ENCODE measurements at regions not wholly inside any gene's neighbourhood (a gene's known extent, or its start where the extent isn't known, plus 50 kb on each side); places are given as distances from the start of the nearest gene placed in this dataset.

DNA sequence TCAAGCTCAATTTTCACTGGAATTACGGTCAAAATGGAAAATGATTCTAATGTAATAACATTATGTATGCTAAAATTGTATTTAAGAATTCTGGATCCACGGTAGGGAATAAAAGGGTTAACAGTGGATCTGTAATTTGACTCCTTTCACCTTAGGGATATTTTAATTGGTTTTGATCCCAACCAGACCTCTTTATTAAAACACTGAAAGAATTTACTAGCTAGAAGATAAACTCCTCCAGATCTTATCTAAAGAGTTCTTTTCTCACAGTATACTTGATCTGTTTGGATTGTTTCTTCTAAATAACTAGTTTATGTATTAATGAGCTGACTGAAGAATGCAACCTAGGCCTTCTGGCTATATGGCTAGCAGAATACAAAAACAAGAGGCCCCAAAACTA, 118.4 kb downstream of the DDX53 start:
- TF ChIP-seq CTCF (optimal IDR thresholded peaks at IDR 0.05 in 1 of 3, IDR thresholded peaks at IDR 0.05 in 1 of 3, conservative IDR thresholded peaks at IDR 0.05 in 1 of 3; ENCODE audit: extremely low read depth in 1 of 3, insufficient read depth in 2 of 3, low read length in 3 of 3) (no peak), EZH2 (IDR thresholded peaks at IDR 0.05; ENCODE audit: low read length) (no peak)
- DNase-seq (ENCODE audit: low read depth, low spot score) (no peak), FAIRE-seq (no peak)
- Histone ChIP-seq H3K27me3 (ENCODE audit: control insufficient read depth, extremely low read depth, insufficient read depth, low read length) (no peaks in the 10 kb centered on the region), H3K9me1 (ENCODE audit: control insufficient read depth, extremely low read depth, insufficient read depth, low read length) (no peaks in the 10 kb centered on the region), H2AFZ (ENCODE audit: control insufficient read depth, low read length) (no peak overlapping the region), H3K79me2 (ENCODE audit: control insufficient read depth, insufficient read depth, low read length) (no peaks in the 10 kb centered on the region), H3K4me3 (ENCODE audit: control insufficient read depth in 2 of 3, extremely low read depth in 1 of 3, insufficient read depth in 2 of 3, low read depth in 1 of 3, low read length in 3 of 3) (no peak overlapping the region), H3K27ac (ENCODE audit: control insufficient read depth, insufficient read depth, low read length) (no peak overlapping the region), H4K20me1 (ENCODE audit: control insufficient read depth, extremely low read depth, insufficient read depth, low read length) (no peaks in the 10 kb centered on the region), H3K9ac (ENCODE audit: control insufficient read depth, extremely low read depth, insufficient read depth, low read length) (no peak overlapping the region), H3K9me3 (ENCODE audit: control insufficient read depth, low read depth, low read length) (no peaks in the 10 kb centered on the region), H3K36me3 (ENCODE audit: control insufficient read depth in 2 of 2, extremely low read depth in 1 of 2, insufficient read depth in 2 of 2, low read length in 2 of 2) (no peaks in the 10 kb centered on the region), H3K4me1 (ENCODE audit: control insufficient read depth, extremely low read depth, insufficient read depth, low read length) (no peaks in the 10 kb centered on the region), H3K4me2 (ENCODE audit: control insufficient read depth, extremely low read depth, insufficient read depth, low read depth, low read length) (no peak overlapping the region)
- dilution Hi-C loops (cut with MboI; ENCODE audit: extremely low pct_ligation_motif_present, low sequenced_read_pairs), result no loop called here

- no peaks in the 10 kb centered on the region for H3K36me3 ChIP-seq (ENCODE audit: control insufficient read depth in 2 of 2, extremely low read depth in 1 of 2, insufficient read depth in 2 of 2, low read length in 2 of 2)
- no peak overlapping the region for H3K4me3 ChIP-seq (ENCODE audit: control insufficient read depth in 2 of 3, extremely low read depth in 1 of 3, insufficient read depth in 2 of 3, low read depth in 1 of 3, low read length in 3 of 3)
- no peaks in the 10 kb centered on the region for H3K27me3 ChIP-seq (ENCODE audit: control insufficient read depth, extremely low read depth, insufficient read depth, low read length)
- no peak for DNase-seq (ENCODE audit: low read depth, low spot score)
- H3K9me3 ChIP-seq (ENCODE audit: control insufficient read depth, low read depth, low read length), result no peaks in the 10 kb centered on the region
- no peak overlapping the region for H3K27ac ChIP-seq (ENCODE audit: control insufficient read depth, insufficient read depth, low read length)
- no peaks in the 10 kb centered on the region for H4K20me1 ChIP-seq (ENCODE audit: control insufficient read depth, extremely low read depth, insufficient read depth, low read length)
- no peaks in the 10 kb centered on the region for H3K9me1 ChIP-seq (ENCODE audit: control insufficient read depth, extremely low read depth, insufficient read depth, low read length)
- TF ChIP-seq CTCF (optimal IDR thresholded peaks at IDR 0.05 in 1 of 3, IDR thresholded peaks at IDR 0.05 in 1 of 3, conservative IDR thresholded peaks at IDR 0.05 in 1 of 3; ENCODE audit: extremely low read depth in 1 of 3, insufficient read depth in 2 of 3, low read length in 3 of 3), result no peak
- no peak for TF ChIP-seq EZH2 (IDR thresholded peaks at IDR 0.05; ENCODE audit: low read length)
- H3K9ac ChIP-seq (ENCODE audit: control insufficient read depth, extremely low read depth, insufficient read depth, low read length), result no peak overlapping the region
- no peak overlapping the region for H3K4me2 ChIP-seq (ENCODE audit: control insufficient read depth, extremely low read depth, insufficient read depth, low read depth, low read length)
- no peaks in the 10 kb centered on the region for H3K4me1 ChIP-seq (ENCODE audit: control insufficient read depth, extremely low read depth, insufficient read depth, low read length)
- FAIRE-seq, result no peak
- no peaks in the 10 kb centered on the region for H3K79me2 ChIP-seq (ENCODE audit: control insufficient read depth, insufficient read depth, low read length)
- dilution Hi-C loops (cut with MboI; ENCODE audit: extremely low pct_ligation_motif_present, low sequenced_read_pairs), result no loop called here
- H2AFZ ChIP-seq (ENCODE audit: control insufficient read depth, low read length), result no peak overlapping the region
Observed at GRCh38 chrX:23118890-23119527, 119.2 kb downstream of the DDX53 start.

All from keratinocyte (primary cell).